BLaER1 treated with 17β-estradiol and CSF1 and Interleukin-3, amounts not matched to agents 10 nM and 100 nM (cell line): ENCODE measurements at regions not wholly inside any gene's neighbourhood (a gene's known extent, or its start where the extent isn't known, plus 50 kb on each side); places are given as distances from the start of the nearest gene placed in this dataset.

Experiments used
- H3K27ac ChIP-seq, 11 experiments: shearing (Covaris generic); formaldehyde crosslinking; 2 replicates each; pipeline ENCODE4 v1.8.1; 2022
- H3K27me3 ChIP-seq, 11 experiments: shearing (Covaris generic); formaldehyde crosslinking; 2 replicates each; pipeline ENCODE4 v1.8.1; 2022
- H3K36me3 ChIP-seq, 11 experiments: shearing (Covaris generic); formaldehyde crosslinking; 2 replicates each; pipeline ENCODE4 v1.8.1; 2022
- H3K4me1 ChIP-seq, 10 experiments: shearing (Covaris generic); formaldehyde crosslinking; 2 replicates each; pipeline ENCODE4 v1.8.1; 2022
- H3K4me2 ChIP-seq, 11 experiments: shearing (Covaris generic); formaldehyde crosslinking; 2 replicates each; pipeline ENCODE4 v1.8.1; 2022
- H3K4me3 ChIP-seq, 10 experiments: shearing (Covaris generic); formaldehyde crosslinking; 2 replicates each; pipeline ENCODE4 v1.8.1; 2022
- H3K9ac ChIP-seq, 11 experiments: shearing (Covaris generic); formaldehyde crosslinking; 2 replicates each; pipeline ENCODE4 v1.8.1; 2022
- H3K9me3 ChIP-seq, 11 experiments: shearing (Covaris generic); formaldehyde crosslinking; replicated peaks in 1 of 11; 2 replicates each; pipeline ENCODE4 v1.8.1; 2022
- H4K20me1 ChIP-seq, 11 experiments: shearing (Covaris generic); formaldehyde crosslinking; 2 replicates each; pipeline ENCODE4 v1.8.1; 2022
- Cebpa-rat ChIP-seq, 11 experiments: shearing (Covaris generic); IDR thresholded peaks; 2 replicates each; pipeline ENCODE4 v1.8.1; 2022

DNA sequence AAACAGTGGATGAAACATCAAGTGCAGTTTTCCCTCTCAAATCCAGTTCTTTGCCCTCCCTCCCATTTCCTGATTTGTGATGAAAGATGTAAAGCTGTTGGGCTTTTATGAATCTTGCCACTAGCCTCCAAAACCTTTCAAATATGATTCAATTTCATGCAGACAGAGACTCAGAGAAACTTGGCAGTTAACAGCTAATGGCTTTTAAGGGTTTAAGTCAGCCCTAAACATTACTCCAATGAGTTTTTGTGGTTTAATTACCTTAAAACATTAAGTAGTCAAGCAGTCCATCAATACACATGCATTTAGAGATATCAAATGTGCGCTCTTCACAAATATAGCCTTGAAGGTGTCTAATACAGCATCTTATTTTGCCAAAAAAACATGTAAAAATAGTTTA, 1594.0 kb upstream of the GOT2 start:
- Histone ChIP-seq H3K36me3 (no peaks in the 10 kb centered on the region), H3K4me1 (no peaks in the 10 kb centered on the region), H3K27ac (no peak overlapping the region), H3K9ac (no peak overlapping the region), H3K27me3 (no peaks in the 10 kb centered on the region), H4K20me1 (no peaks in the 10 kb centered on the region), H3K9me3 (peaks cover 0 to 14% (median 9%) of the 10 kb centered on the region in 11 experiments; a peak in 14 of 22 replicates), H3K4me2 (no peak overlapping the region), H3K4me3 (no peak overlapping the region)
- no peak for TF ChIP-seq Cebpa-rat (IDR thresholded peaks at IDR 0.05)

DNA sequence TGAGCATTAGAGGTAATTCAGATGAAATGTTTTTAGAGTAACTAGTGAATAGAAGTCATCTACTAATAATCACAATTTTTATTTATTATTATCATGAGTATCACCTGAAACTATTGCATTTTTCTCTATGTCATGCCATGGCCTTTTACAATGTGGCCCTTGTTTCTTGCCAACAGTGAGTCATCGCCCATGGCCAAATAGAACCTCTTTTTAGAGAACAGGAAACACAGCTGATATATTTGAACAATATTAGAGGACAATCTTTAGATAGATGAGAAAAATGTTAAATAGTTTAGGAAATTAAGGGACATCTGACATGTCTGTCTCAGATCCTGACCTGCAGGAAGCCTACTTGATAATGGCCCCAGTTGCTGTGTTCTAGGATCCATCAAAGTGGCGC, 1584.4 kb upstream of the GOT2 start:
- H3K4me3 ChIP-seq = no peak overlapping the region
- no peak overlapping the region for H3K27ac ChIP-seq
- TF ChIP-seq Cebpa-rat (IDR thresholded peaks at IDR 0.05) = no peak

DNA sequence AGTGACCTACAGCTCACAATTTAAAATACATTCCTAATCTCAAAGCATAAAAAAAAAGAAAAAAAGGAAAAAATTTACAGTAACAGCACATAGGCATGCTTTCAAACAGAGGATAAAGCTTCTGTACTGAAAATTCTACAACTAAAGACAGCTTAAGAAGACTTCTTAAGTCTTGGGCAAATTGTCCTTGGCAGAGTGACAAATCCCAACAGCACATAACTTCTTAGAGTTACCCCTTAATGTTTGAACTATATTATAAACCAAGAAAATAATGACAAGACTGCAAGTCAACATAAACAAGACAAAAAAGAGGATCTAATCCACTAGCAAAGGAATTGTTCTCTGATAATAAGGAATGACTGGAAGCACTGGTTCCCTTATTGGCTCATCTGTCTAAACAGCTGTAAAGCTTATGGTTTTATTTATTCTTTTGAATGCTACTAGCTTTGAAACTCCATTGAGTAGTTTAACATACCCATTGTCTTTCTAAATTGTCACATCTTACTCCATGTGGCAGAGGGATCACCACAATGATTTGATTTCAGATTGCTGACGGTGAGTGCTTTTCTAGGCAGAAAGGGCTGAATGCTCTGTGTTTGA, 1576.8 kb upstream of the GOT2 start:
- Histone ChIP-seq H3K9me3 (no peaks in the 10 kb centered on the region), H3K4me2 (no peak overlapping the region), H3K27ac (no peak overlapping the region), H3K36me3 (no peaks in the 10 kb centered on the region), H3K9ac (no peak overlapping the region), H3K4me1 (no peaks in the 10 kb centered on the region), H4K20me1 (no peaks in the 10 kb centered on the region), H3K27me3 (no peaks in the 10 kb centered on the region), H3K4me3 (no peak overlapping the region)
- no peak for TF ChIP-seq Cebpa-rat (IDR thresholded peaks at IDR 0.05)

More for the DNA sequence above, 1584.4 kb upstream of the GOT2 start:
- H3K9me3 ChIP-seq = peaks cover 0 to 3% (median 0%) of the 10 kb centered on the region in 11 experiments; a peak in 1 of 22 replicates
- H3K4me1 ChIP-seq = no peaks in the 10 kb centered on the region
- no peaks in the 10 kb centered on the region for H3K36me3 ChIP-seq
- H4K20me1 ChIP-seq = no peaks in the 10 kb centered on the region
- H3K9ac ChIP-seq = no peak overlapping the region
- H3K27me3 ChIP-seq = no peaks in the 10 kb centered on the region
- H3K4me2 ChIP-seq = no peak overlapping the region

DNA sequence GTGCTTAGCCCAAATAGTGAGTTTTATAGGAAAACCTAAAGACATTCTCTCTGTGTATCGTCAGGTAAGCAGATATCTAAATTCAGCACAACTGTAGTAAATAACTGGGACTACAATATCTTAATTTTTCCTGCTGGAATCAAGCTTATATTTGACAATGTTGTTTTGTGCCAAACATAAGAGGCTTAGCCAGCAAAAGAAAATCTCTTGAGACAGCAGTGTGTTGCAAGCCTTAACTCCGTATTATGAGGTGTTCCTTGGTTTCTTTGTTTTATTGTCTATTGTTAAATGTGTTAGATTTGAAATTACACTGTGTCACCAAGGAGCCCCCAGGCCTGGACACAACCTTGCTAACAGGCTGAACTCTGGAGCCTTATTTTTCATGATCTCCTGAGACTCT, 1570.6 kb upstream of the GOT2 start:
- Histone ChIP-seq H4K20me1 (no peaks in the 10 kb centered on the region), H3K4me1 (no peaks in the 10 kb centered on the region), H3K27ac (no peak overlapping the region), H3K4me2 (no peak overlapping the region), H3K9me3 (no peaks in the 10 kb centered on the region), H3K36me3 (no peaks in the 10 kb centered on the region), H3K4me3 (no peak overlapping the region), H3K9ac (no peak overlapping the region), H3K27me3 (no peaks in the 10 kb centered on the region)
- no peak for TF ChIP-seq Cebpa-rat (IDR thresholded peaks at IDR 0.05)

DNA sequence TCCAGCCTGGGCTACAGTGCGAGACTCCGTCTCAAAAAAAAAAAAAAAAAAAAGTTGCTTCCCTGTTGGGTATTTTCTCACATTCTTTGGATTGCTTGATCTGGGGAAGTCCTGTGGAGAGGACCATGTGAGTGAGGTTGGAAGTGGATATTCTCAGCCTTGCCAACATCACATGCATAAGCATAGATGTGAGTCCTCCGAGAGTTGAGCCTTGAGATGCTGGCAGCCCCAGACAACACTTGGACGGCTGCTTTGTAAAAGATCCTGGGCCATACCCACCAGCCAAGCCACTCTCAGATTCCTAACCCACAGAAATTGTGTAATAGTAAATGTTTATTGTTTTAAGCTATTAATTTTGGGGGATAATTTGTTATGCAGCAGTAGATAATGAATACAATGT, 1570.0 kb upstream of the GOT2 start:
- Histone ChIP-seq H3K9me3 (no peaks in the 10 kb centered on the region), H3K4me2 (no peak overlapping the region), H3K4me1 (no peaks in the 10 kb centered on the region), H3K4me3 (no peak overlapping the region), H3K36me3 (no peaks in the 10 kb centered on the region), H3K27me3 (no peaks in the 10 kb centered on the region), H4K20me1 (no peaks in the 10 kb centered on the region), H3K9ac (no peak overlapping the region), H3K27ac (no peak overlapping the region)
- no peak for TF ChIP-seq Cebpa-rat (IDR thresholded peaks at IDR 0.05)

DNA sequence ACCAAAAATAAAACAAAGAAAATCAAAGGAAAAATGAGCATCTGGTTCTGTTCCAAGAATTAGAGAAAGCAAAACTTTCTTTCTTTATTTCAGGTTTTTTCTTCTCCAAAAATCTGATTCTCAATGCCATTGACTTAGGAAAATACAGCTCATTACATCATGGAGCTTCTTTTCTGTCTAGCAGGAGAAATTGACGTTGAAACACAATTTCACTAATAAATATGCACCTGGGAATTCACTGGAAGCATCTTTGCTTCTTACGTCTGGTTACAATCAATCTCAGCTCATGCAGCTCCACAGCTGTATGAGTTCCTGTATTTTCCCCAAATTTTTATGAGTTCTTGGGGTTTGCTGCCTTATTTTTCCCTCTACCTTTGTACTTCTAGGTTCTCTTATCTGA, 1568.6 kb upstream of the GOT2 start:
- Histone ChIP-seq H3K36me3 (no peaks in the 10 kb centered on the region), H3K4me1 (no peaks in the 10 kb centered on the region), H4K20me1 (no peaks in the 10 kb centered on the region), H3K4me2 (no peak overlapping the region), H3K27ac (no peak overlapping the region), H3K27me3 (no peaks in the 10 kb centered on the region), H3K9ac (no peak overlapping the region), H3K9me3 (no peaks in the 10 kb centered on the region), H3K4me3 (no peak overlapping the region)
- TF ChIP-seq Cebpa-rat (IDR thresholded peaks at IDR 0.05) = no peak

DNA sequence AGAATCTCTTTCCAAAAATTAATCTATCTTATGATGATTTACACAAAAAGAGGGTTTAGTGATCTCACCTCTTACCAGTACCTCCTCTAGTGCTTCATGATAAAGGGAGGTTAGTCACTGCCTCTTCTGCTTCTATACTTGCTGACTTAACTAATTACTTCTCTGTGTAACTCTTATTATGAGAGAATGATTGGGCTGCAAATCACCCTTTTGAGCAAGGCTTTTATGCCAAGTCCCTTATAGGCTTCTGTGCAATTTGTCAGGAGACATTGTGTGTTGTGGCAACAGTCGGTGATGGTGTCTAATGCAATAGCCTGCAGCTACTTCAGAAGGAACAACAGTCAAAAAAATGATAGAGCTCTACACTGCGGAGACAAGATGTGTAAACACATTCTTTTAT, 1568.1 kb upstream of the GOT2 start:
- no peak overlapping the region for H3K4me2 ChIP-seq

DNA sequence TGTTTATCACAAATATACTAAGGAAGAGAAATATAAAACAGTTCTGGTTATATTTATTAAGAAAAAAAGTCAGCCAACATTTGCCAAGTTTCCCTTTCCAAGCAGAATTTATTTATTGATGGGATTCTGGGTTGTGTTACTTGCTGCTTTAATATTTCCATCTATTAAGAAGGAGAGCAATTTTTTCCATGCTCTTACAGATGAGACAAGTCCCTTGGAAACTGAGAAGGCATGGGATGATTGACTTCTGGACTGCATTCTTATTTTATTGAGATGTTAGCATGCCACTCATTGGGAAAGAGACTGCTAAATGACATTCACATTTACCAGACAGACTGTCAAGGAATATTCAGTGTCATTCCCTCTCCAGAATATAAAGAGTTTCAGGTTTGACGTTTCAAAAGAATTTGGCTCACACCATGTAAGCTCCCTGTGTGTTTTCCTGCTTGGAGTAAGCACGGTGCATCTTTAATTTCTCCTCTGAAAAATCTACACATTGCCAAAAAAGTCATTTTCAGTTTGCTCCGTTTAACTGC, 1565.2 kb upstream of the GOT2 start:
- Histone ChIP-seq H3K9me3 (no peaks in the 10 kb centered on the region), H3K36me3 (no peaks in the 10 kb centered on the region), H3K4me3 (no peak overlapping the region), H4K20me1 (no peaks in the 10 kb centered on the region), H3K4me1 (no peaks in the 10 kb centered on the region), H3K9ac (no peak overlapping the region), H3K27me3 (no peaks in the 10 kb centered on the region), H3K27ac (no peak overlapping the region), H3K4me2 (no peak overlapping the region)
- TF ChIP-seq Cebpa-rat (IDR thresholded peaks at IDR 0.05) = no peak

More for the DNA sequence above, 1568.1 kb upstream of the GOT2 start:
- Histone ChIP-seq H3K27me3 (no peaks in the 10 kb centered on the region), H3K4me1 (no peaks in the 10 kb centered on the region), H3K9me3 (no peaks in the 10 kb centered on the region), H3K36me3 (no peaks in the 10 kb centered on the region), H3K9ac (no peak overlapping the region), H4K20me1 (no peaks in the 10 kb centered on the region), H3K27ac (no peak overlapping the region), H3K4me3 (no peak overlapping the region)
- no peak for TF ChIP-seq Cebpa-rat (IDR thresholded peaks at IDR 0.05)

DNA sequence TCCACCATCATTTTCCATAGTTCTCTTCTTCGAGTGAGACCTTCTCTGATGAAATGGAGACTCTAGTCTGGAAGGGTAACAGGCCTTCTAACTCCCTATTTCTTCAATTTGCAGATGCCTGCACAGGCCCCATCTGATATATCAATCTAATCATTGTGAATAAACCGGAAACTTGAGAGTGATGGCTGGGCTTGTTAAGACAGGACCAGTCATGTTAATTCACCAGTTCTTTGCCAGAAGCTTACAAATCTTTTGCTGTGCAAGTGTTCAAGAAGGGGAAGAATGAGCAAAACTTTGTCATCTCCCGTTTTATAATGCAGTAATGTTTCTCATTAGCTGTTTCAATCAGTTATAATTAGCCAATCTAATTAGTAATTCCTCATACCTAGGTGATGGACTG, 1561.3 kb upstream of the GOT2 start:
- Histone ChIP-seq H3K4me1 (no peaks in the 10 kb centered on the region), H3K9ac (no peak overlapping the region), H4K20me1 (no peaks in the 10 kb centered on the region)

DNA sequence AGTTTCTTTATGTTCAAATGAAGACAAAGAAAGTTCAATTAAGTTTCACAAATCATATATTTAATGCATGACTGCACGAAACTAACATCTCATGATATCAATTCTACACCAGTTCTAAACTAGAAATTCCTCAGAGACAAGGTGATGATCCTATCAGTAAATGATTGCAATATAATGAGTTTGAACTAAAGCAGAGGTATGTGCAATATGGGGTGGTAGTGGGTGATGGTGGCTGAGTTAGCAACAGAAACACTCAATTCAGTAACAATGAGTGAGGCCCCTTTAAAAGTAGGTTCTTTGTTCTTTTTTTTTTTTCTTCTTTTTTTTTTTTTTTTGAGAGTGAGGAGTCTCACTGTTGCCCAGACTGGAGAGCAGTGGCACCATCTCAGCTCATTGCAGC, 1551.7 kb upstream of the GOT2 start:
- Histone ChIP-seq H3K4me2 (no peak overlapping the region), H4K20me1 (no peaks in the 10 kb centered on the region), H3K4me3 (no peak overlapping the region), H3K4me1 (peaks cover 0 to 15% (median 0%) of the 10 kb centered on the region in 10 experiments; a peak in 4 of 20 replicates), H3K27me3 (no peaks in the 10 kb centered on the region), H3K27ac (no peak overlapping the region), H3K36me3 (no peaks in the 10 kb centered on the region), H3K9ac (no peak overlapping the region), H3K9me3 (no peaks in the 10 kb centered on the region)
- no peak for TF ChIP-seq Cebpa-rat (IDR thresholded peaks at IDR 0.05)

More for the DNA sequence above, 1561.3 kb upstream of the GOT2 start:
- Histone ChIP-seq H3K36me3 (no peaks in the 10 kb centered on the region), H3K4me3 (no peak overlapping the region), H3K27ac (no peak overlapping the region), H3K4me2 (no peak overlapping the region), H3K9me3 (no peaks in the 10 kb centered on the region), H3K27me3 (no peaks in the 10 kb centered on the region)
- no peak for TF ChIP-seq Cebpa-rat (IDR thresholded peaks at IDR 0.05)
